Tibial artery (tissue), 4 donors: ENCODE measurements at regions not wholly inside any gene's neighbourhood (a gene's known extent, or its start where the extent isn't known, plus 50 kb on each side); places are given as distances from the start of the nearest gene placed in this dataset.
"Not testable (repeated sequence)": the region's sequence is repeated elsewhere in the genome, so short reads cannot be mapped to it uniquely, and the experiment has no call there.

ENCODE experiments used
- DNase-seq, 2 donors: peaks; one replicate each; pipeline ENCODE4 v3.0.0-alpha.2; 2019
- H3K27ac ChIP-seq, 2 donors: fragments of 200-600 bp; sonication (generic) in 1 of 2; 1 replicate in 1 of 2; 2 replicates in 1 of 2; pipeline ENCODE4 v1.5.1; 2018 to 2019; ENCODE audit warnings: mild to moderate bottlenecking in 1 of 2
- H3K27me3 ChIP-seq, 2 donors: fragments of 200-600 bp; sonication (generic) in 1 of 2; one replicate each; pipeline versions ENCODE4 v1.5.1 to v1.6.0; 2016 to 2019
- H3K36me3 ChIP-seq, 3 donors: fragments of 200-600 bp; sonication (generic) in 2 of 3; one replicate each; pipeline ENCODE4 v1.5.1; 2016 to 2019; ENCODE audit warnings: mild to moderate bottlenecking in 2 of 3
- H3K4me1 ChIP-seq, 4 donors: fragments of 200-600 bp; sonication (generic) in 2 of 4; 1 replicate in 3 of 4; 2 replicates in 1 of 4; pipeline ENCODE4 v1.5.1; 2016 to 2019
- H3K4me3 ChIP-seq, 2 donors: fragments of 200-600 bp; sonication (generic) in 1 of 2; 1 replicate in 1 of 2; 2 replicates in 1 of 2; pipeline ENCODE4 v1.5.1; 2018 to 2019; ENCODE audit warnings: mild to moderate bottlenecking in 2 of 2
- H3K9me3 ChIP-seq, 3 donors: fragments of 200-600 bp; sonication (generic) in 1 of 3; one replicate each; pipeline ENCODE4 v1.5.1; 2016 to 2019
- CTCF ChIP-seq, 2 experiments: fragments of 200-600 bp in 1 of 2; fragments of 450-650 bp in 1 of 2; IDR thresholded peaks; one replicate each; pipeline ENCODE4 v1.5.1; 2017 to 2019; ENCODE audit warnings: antibody characterized with exemption in 2 of 2, mild to moderate bottlenecking in 1 of 2, moderate library complexity in 1 of 2
- intact Hi-C: fragments of 100-400 bp; cut with DNase I; formaldehyde crosslinking; loops from one replicate; pipeline ENCODE4 v1.15.0; 2023; ENCODE audit warnings: low total_unique reads

- DNase-seq, result no peak
- intact Hi-C loops, result no loop called here
- no peaks in the 10 kb centered on the region for H3K27me3 ChIP-seq
Measured at GRCh38 chr6:137625100-137625661, 131.0 kb upstream of the OLIG3 start.

GRCh38 chr6:137625808-137626207 lies 131.6 kb upstream of the OLIG3 start:
- no peak for TF ChIP-seq CTCF (IDR thresholded peaks at IDR 0.05)
- Histone ChIP-seq H3K27me3 (no peaks in the 10 kb centered on the region), H3K9me3 (no peaks in the 10 kb centered on the region), H3K36me3 (no peaks in the 10 kb centered on the region), H3K27ac (no peak overlapping the region), H3K4me1 (no peaks in the 10 kb centered on the region), H3K4me3 (no peak overlapping the region)
- intact Hi-C loops, result no loop called here
- no peak for DNase-seq

More at GRCh38 chr6:137625100-137625661, 131.0 kb upstream of the OLIG3 start:
- no peak overlapping the region for H3K4me3 ChIP-seq
- no peak for TF ChIP-seq CTCF (IDR thresholded peaks at IDR 0.05)
- no peaks in the 10 kb centered on the region for H3K36me3 ChIP-seq
- H3K4me1 ChIP-seq, result no peaks in the 10 kb centered on the region
- no peaks in the 10 kb centered on the region for H3K9me3 ChIP-seq
- H3K27ac ChIP-seq, result no peak overlapping the region

DNA sequence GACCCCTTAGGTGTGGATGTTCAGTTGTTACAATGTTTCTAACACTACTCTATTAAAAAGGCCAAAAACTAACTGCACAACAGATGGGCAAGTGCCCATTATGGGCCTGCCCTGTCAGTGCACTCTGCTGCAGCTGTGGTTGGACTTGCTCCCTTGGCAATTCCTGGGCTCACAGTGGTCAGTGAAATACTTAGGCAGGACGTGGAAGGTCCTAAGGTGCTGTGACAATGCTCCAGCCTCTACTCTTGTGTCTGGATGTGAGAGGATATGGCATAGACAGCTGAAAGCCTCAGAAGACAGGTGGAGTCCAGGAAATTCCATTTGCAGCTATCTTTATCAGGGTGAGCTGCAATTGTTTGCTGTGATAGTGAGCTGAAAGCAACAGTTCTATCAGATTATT lies 136.5 kb upstream of the OLIG3 start:
- H3K27ac ChIP-seq, result no peak overlapping the region
- H3K36me3 ChIP-seq, result no peaks in the 10 kb centered on the region
- no peaks in the 10 kb centered on the region for H3K4me1 ChIP-seq
- intact Hi-C loops, result no loop called here
- no peaks in the 10 kb centered on the region for H3K27me3 ChIP-seq
- DNase-seq, result no peak
- H3K9me3 ChIP-seq, result no peaks in the 10 kb centered on the region
- H3K4me3 ChIP-seq, result no peak overlapping the region
- TF ChIP-seq CTCF (IDR thresholded peaks at IDR 0.05), result no peak

DNA sequence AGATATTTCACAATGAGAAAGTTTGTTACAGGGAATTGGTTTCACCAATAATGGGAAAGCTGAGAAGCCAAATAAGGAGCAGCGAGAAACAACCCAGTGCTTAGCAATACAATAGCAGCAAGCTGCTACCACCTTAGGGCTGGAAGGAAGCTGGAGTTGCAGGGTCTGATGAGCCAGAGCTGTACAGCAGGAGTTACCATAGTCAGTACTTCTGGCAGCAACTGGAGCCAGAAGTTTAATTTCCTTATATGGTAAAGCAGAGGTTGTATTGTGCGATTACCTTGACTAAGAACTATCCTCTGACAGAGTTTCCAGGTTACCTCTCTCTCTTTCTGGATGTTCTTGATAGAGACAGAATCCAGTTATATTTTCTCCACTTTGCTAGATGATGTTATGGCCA lies 137.1 kb upstream of the OLIG3 start:
- Histone ChIP-seq H3K4me3 (no peak overlapping the region), H3K27me3 (no peaks in the 10 kb centered on the region), H3K4me1 (no peaks in the 10 kb centered on the region), H3K27ac (no peak overlapping the region), H3K36me3 (no peaks in the 10 kb centered on the region), H3K9me3 (no peaks in the 10 kb centered on the region)
- DNase-seq, result no peak
- no peak for TF ChIP-seq CTCF (IDR thresholded peaks at IDR 0.05)
- intact Hi-C loops, result no loop called here

DNA sequence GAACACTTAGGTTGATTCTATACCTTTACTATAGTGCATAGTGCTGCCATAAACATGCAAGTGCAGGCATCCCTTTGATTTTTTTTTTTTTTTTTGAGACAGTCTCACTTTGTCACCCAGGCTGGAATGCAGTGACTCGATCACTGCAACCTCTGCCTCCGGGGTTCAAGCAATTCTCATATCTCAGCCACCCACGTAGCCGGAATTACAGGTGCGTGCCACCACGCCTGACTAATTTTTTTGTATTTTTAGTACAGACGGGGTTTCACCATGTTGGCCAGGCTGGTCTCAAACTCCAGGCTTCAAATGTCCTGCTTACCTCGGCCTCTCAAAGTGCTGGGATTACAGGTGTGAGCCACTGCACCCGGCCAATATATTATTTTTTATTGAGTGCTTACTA lies 140.0 kb upstream of the OLIG3 start:
- H3K27me3 ChIP-seq, H3K4me1 ChIP-seq, H3K36me3 ChIP-seq, intact Hi-C loops, DNase-seq, H3K4me3 ChIP-seq, H3K9me3 ChIP-seq, H3K27ac ChIP-seq: not testable (repeated sequence)

GRCh38 chr6:137637121-137637520 lies 142.9 kb upstream of the OLIG3 start:
- no peak overlapping the region for H3K4me3 ChIP-seq
- H3K4me1 ChIP-seq, result peaks cover 0 to 5% (median 0%) of the 10 kb centered on the region in 4 donors
- TF ChIP-seq CTCF (IDR thresholded peaks at IDR 0.05), result no peak
- H3K36me3 ChIP-seq, result no peaks in the 10 kb centered on the region
- DNase-seq, result peak in 1 of 2 donors; percentile 39
- no peaks in the 10 kb centered on the region for H3K9me3 ChIP-seq
- no peak overlapping the region for H3K27ac ChIP-seq
- intact Hi-C loops, result no loop called here
- no peaks in the 10 kb centered on the region for H3K27me3 ChIP-seq
